AG04450 (cell line): ENCODE measurements at regions not wholly inside any gene's neighbourhood (a gene's known extent, or its start where the extent isn't known, plus 50 kb on each side); places are given as distances from the start of the nearest gene placed in this dataset.

Source experiments
- CTCF ChIA-PET: fragments of 300-600, 350-600 bp; formaldehyde crosslinking; extraction: SDS; loops from one replicate; lab custom pipeline; 2022; ENCODE audit warnings: antibody characterized with exemption, inconsistent platforms; lab: Charles Lee
- POLR2A ChIA-PET: fragments of 350-600 bp; formaldehyde crosslinking; extraction: SDS; loops from one replicate; lab custom pipeline; 2021; ENCODE audit warnings: antibody characterized with exemption, inconsistent platforms; lab: Yijun Ruan, JAX
- DNase-seq: peaks from one replicate; pipeline ENCODE4 v3.0.0-alpha.2; 2011; ENCODE audit warnings: low read depth, low spot score
- H3K27ac ChIP-seq: one replicate; pipeline ENCODE4 v1.5.1; 2012; ENCODE audit warnings: low read depth, low read length, control low read depth
- H3K27me3 ChIP-seq: one replicate; pipeline ENCODE4 v1.6.0; 2012; ENCODE audit warnings: low read length; ENCODE audit not compliant: control insufficient read depth, insufficient read depth
- H3K4me3 ChIP-seq: 2 replicates; pipeline ENCODE4 v1.5.1; 2011; ENCODE audit warnings: mild to moderate bottlenecking, low read depth, low read length, control low read depth
- H3K9me3 ChIP-seq: 2 replicates; pipeline ENCODE4 v1.5.1; 2012; ENCODE audit warnings: low read length; ENCODE audit not compliant: control insufficient read depth, insufficient read depth
- CTCF ChIP-seq: IDR thresholded peaks from 2 replicates; pipeline ENCODE4 v1.5.1; 2011; ENCODE audit warnings: low read depth, low read length, control low read depth, inconsistent platforms

GRCh38 chr7:145065473-145065872, 229.6 kb upstream of the TPK1 start:
- ChIA-PET POLR2A (no interaction called here), CTCF (no interaction called here)
- Histone ChIP-seq H3K9me3 (peaks cover 5% of the 10 kb centered on the region), H3K27ac (no peak overlapping the region), H3K4me3 (no peak overlapping the region), H3K27me3 (no peaks in the 10 kb centered on the region)
- DNase-seq, result no peak
- no peak for TF ChIP-seq CTCF

- no peak for DNase-seq
- CTCF ChIA-PET, result no interaction called here
- Histone ChIP-seq H3K9me3 (peaks cover 13% of the 10 kb centered on the region), H3K27ac (no peak overlapping the region), H3K27me3 (no peaks in the 10 kb centered on the region), H3K4me3 (no peak overlapping the region)
- TF ChIP-seq CTCF, result no peak
- POLR2A ChIA-PET, result no interaction called here
These were observed 228.3 kb upstream of the TPK1 start for GRCh38 chr7:145064114-145064513.

GRCh38 chr7:145053781-145054180, 217.9 kb upstream of the TPK1 start:
- Histone ChIP-seq H3K27ac (no peak overlapping the region), H3K4me3 (no peak overlapping the region), H3K27me3 (no peaks in the 10 kb centered on the region), H3K9me3 (peaks cover 33% of the 10 kb centered on the region)
- DNase-seq, result no peak
- TF ChIP-seq CTCF, result no peak
- ChIA-PET CTCF (no interaction called here), POLR2A (no interaction called here)

GRCh38 chr7:145050415-145050814, 214.6 kb upstream of the TPK1 start:
- DNase-seq, result no peak
- POLR2A ChIA-PET, result no interaction called here
- peaks cover 29% of the 10 kb centered on the region for H3K9me3 ChIP-seq
- no peak overlapping the region for H3K4me3 ChIP-seq
- TF ChIP-seq CTCF, result no peak
- CTCF ChIA-PET, result no interaction called here
- H3K27me3 ChIP-seq, result no peaks in the 10 kb centered on the region
- no peak overlapping the region for H3K27ac ChIP-seq

GRCh38 chr7:145036604-145037405, 201.0 kb upstream of the TPK1 start:
- CTCF ChIA-PET, result no interaction called here
- no peak overlapping the region for H3K27ac ChIP-seq
- H3K4me3 ChIP-seq, result no peak overlapping the region
- POLR2A ChIA-PET, result no interaction called here
- no peak for DNase-seq
- H3K27me3 ChIP-seq, result no peaks in the 10 kb centered on the region
- TF ChIP-seq CTCF, result peak; percentile 27; the same call in 1 of the 2 replicates
- H3K9me3 ChIP-seq, result no peaks in the 10 kb centered on the region; the same call in 1 of the 2 replicates
